Stimulated activated CD4-positive, alpha-beta T cell treated with anti-CD3 and anti-CD28 coated beads, Interleukin-2, amount 100 ng/mL, for 48 hours (primary cell): ENCODE measurements at regions not wholly inside any gene's neighbourhood (a gene's known extent, or its start where the extent isn't known, plus 50 kb on each side); places are given as distances from the start of the nearest gene placed in this dataset.
"Not testable (repeated sequence)": the region's sequence is repeated elsewhere in the genome, so short reads cannot be mapped to it uniquely, and the experiment has no call there.

ENCODE experiments used
- DNase-seq, 2 donors: peaks; one replicate each; pipeline ENCODE4 v3.0.0-alpha.2; 2020

GRCh38 chr11:23573429-23573828, 713.2 kb upstream of the CCDC179 start:
- no peak for DNase-seq

- no peak for DNase-seq
Observed at GRCh38 chr11:23574149-23574548, 713.9 kb upstream of the CCDC179 start.

- no peak for DNase-seq
Observed at GRCh38 chr11:23577296-23577695, 717.0 kb upstream of the CCDC179 start.

- no peak for DNase-seq
Observed at GRCh38 chr11:23585416-23586104, 725.3 kb upstream of the CCDC179 start.

GRCh38 chr11:23586173-23586572, 725.9 kb upstream of the CCDC179 start:
- no peak for DNase-seq

GRCh38 chr11:23590596-23591308, 730.5 kb upstream of the CCDC179 start:
- no peak for DNase-seq

- DNase-seq = no peak
Observed at GRCh38 chr11:23594755-23595154, 734.5 kb upstream of the CCDC179 start.

GRCh38 chr11:23604966-23605365, 744.7 kb upstream of the CCDC179 start:
- DNase-seq = no peak

- no peak for DNase-seq
Observed at GRCh38 chr11:23606191-23606590, 745.9 kb upstream of the CCDC179 start.

GRCh38 chr11:23611726-23612125, 751.5 kb upstream of the CCDC179 start:
- no peak for DNase-seq

GRCh38 chr11:23620617-23621016, 760.3 kb upstream of the CCDC179 start:
- no peak for DNase-seq

- DNase-seq = no peak
Observed at GRCh38 chr11:23632293-23632692, 772.0 kb upstream of the CCDC179 start.

GRCh38 chr11:23644443-23644842, 784.2 kb upstream of the CCDC179 start:
- no peak for DNase-seq

- not testable (repeated sequence) for DNase-seq
Observed at GRCh38 chr11:23652336-23652735, 792.1 kb upstream of the CCDC179 start.

- no peak for DNase-seq
Observed at GRCh38 chr11:23653071-23653675, 792.9 kb upstream of the CCDC179 start.

GRCh38 chr11:23668324-23668723, 808.0 kb upstream of the CCDC179 start:
- no peak for DNase-seq

GRCh38 chr11:23673366-23673765, 813.1 kb upstream of the CCDC179 start:
- no peak for DNase-seq

GRCh38 chr11:23674866-23675265, 814.6 kb upstream of the CCDC179 start:
- no peak for DNase-seq

- no peak for DNase-seq
Observed at GRCh38 chr11:23679041-23679440, 817.8 kb upstream of the LUZP2 start.

- no peak for DNase-seq
Observed at GRCh38 chr11:23679981-23680380, 816.9 kb upstream of the LUZP2 start.

- no peak for DNase-seq
Observed at GRCh38 chr11:23680488-23681230, 816.2 kb upstream of the LUZP2 start.

- DNase-seq = no peak
Observed at GRCh38 chr11:23684701-23685100, 812.2 kb upstream of the LUZP2 start.

- DNase-seq = no peak
Observed at GRCh38 chr11:23687991-23688390, 808.9 kb upstream of the LUZP2 start.
